Activated naive CD8-positive, alpha-beta T cell (primary cell): ENCODE measurements at regions not wholly inside any gene's neighbourhood (a gene's known extent, or its start where the extent isn't known, plus 50 kb on each side); places are given as distances from the start of the nearest gene placed in this dataset.

Experiments
- H3K27ac Mint-ChIP-seq: one replicate; pipeline ENCODE4 v1.8.0; 2021; ENCODE audit warnings: mixed read lengths
- H3K27me3 Mint-ChIP-seq: one replicate; pipeline ENCODE4 v1.8.0; 2021; ENCODE audit warnings: mixed read lengths
- H3K36me3 Mint-ChIP-seq: one replicate; pipeline ENCODE4 v1.8.0; 2021; ENCODE audit warnings: mixed read lengths
- H3K4me1 Mint-ChIP-seq: one replicate; pipeline ENCODE4 v1.8.0; 2021; ENCODE audit warnings: low read depth, mixed read lengths
- H3K4me3 Mint-ChIP-seq: one replicate; pipeline ENCODE4 v1.8.0; 2021; ENCODE audit warnings: mild to moderate bottlenecking, mixed read lengths
- H3K9me3 Mint-ChIP-seq: one replicate; pipeline ENCODE4 v1.8.0; 2021; ENCODE audit warnings: low read depth, mixed read lengths

GRCh38 chr10:3016016-3016415 lies 51.3 kb upstream of the PFKP start:
- H3K9me3 Mint-ChIP-seq: no peaks in the 10 kb centered on the region
- no peaks in the 10 kb centered on the region for H3K4me1 Mint-ChIP-seq
- H3K27ac Mint-ChIP-seq: no peak overlapping the region
- no peak overlapping the region for H3K4me3 Mint-ChIP-seq
- H3K27me3 Mint-ChIP-seq: peaks cover 11% of the 10 kb centered on the region
- H3K36me3 Mint-ChIP-seq: no peaks in the 10 kb centered on the region

GRCh38 chr10:3014968-3015367 lies 52.4 kb upstream of the PFKP start:
- H3K27me3 Mint-ChIP-seq: peaks cover 12% of the 10 kb centered on the region
- no peaks in the 10 kb centered on the region for H3K4me1 Mint-ChIP-seq
- no peaks in the 10 kb centered on the region for H3K36me3 Mint-ChIP-seq

GRCh38 chr10:3012223-3012622 lies 55.1 kb upstream of the PFKP start:
- Mint-ChIP-seq H3K27me3 (peaks cover 24% of the 10 kb centered on the region), H3K4me1 (no peaks in the 10 kb centered on the region), H3K4me3 (no peak overlapping the region), H3K36me3 (no peaks in the 10 kb centered on the region), H3K27ac (no peak overlapping the region), H3K9me3 (no peaks in the 10 kb centered on the region)

More at GRCh38 chr10:3014968-3015367, 52.4 kb upstream of the PFKP start:
- Mint-ChIP-seq H3K4me3 (no peak overlapping the region), H3K27ac (no peak overlapping the region), H3K9me3 (no peaks in the 10 kb centered on the region)

- Mint-ChIP-seq H3K4me1 (no peaks in the 10 kb centered on the region), H3K4me3 (no peak overlapping the region), H3K27ac (no peak overlapping the region), H3K27me3 (peaks cover 26% of the 10 kb centered on the region), H3K36me3 (no peaks in the 10 kb centered on the region), H3K9me3 (no peaks in the 10 kb centered on the region)
Observed at GRCh38 chr10:3010816-3011460, 56.4 kb upstream of the PFKP start.

DNA sequence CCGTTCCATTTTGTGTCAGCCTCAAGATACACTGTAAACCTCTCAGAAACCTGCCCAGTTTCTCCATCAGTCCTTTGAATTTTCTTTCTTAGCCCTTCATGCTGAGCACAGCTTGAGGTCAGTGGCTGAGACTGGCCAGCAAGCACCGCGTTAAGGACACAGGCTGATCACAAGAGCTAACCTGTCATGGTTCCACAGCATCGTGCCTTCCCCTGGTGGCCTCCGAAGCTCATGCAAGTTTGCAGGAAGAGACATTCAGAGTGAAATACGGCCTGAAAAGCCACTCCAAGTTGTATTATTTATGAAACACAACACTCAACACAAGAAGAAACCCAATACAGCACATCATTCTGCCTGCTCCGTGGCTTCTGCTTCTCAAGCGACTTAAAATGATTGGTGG lies 57.0 kb upstream of the PFKP start:
- no peaks in the 10 kb centered on the region for H3K4me1 Mint-ChIP-seq
- H3K9me3 Mint-ChIP-seq: no peaks in the 10 kb centered on the region
- no peak overlapping the region for H3K4me3 Mint-ChIP-seq
- H3K27me3 Mint-ChIP-seq: peaks cover 27% of the 10 kb centered on the region
- no peaks in the 10 kb centered on the region for H3K36me3 Mint-ChIP-seq
- H3K27ac Mint-ChIP-seq: no peak overlapping the region

DNA sequence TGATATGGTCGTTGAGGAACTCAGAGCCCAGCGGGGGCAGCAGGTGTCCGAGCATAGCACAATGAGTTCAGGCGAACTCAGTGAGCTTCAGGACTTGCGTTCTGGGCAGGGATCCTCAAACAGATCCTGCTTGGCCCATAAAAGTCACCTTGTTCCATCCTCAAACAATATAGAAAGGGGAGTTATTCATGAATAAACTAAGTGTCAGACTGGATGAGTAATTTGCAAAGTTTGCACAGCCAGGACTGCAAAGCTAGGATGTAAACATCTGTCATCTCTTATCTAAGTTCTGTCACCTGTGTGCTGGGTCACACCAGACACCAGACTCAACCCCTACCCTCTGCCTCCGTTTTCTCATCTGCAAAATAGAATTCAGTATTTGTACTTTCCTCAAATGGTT lies 58.0 kb upstream of the PFKP start:
- Mint-ChIP-seq H3K36me3 (no peaks in the 10 kb centered on the region), H3K9me3 (no peaks in the 10 kb centered on the region), H3K4me3 (no peak overlapping the region), H3K4me1 (no peaks in the 10 kb centered on the region), H3K27me3 (peaks cover 29% of the 10 kb centered on the region), H3K27ac (no peak overlapping the region)

DNA sequence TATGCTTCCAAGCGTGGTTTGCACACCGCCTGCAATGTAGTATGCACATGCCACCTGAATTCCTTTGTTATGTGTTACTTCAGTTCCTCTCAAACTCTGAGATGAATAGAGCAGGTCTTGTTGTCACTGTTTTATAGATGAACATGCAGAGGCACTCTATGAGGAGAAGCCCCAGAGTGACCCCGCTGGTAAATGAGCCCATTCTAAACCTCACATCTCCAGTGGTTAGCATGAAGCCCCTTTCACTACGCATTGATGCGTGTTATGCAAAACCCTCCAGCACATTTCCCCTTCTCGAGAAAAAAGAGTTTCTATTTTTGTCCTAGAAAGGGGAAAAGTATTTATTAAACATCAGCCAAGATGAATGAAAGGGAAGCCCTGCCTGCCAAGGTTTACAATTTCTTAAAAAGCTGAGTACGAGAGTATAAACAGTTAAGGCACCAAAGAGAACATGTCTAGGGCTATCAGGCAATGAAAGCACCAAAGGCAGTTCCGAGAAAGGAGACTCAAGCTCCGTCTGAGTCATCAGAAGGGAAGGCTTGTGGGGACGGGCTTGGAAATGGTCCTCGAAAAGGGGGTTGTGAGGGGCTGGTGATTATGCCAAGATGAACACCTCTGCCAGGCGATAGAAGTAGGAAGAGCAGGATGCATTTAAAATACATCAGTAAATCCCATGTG lies 58.7 kb upstream of the PFKP start:
- Mint-ChIP-seq H3K4me1 (no peaks in the 10 kb centered on the region), H3K9me3 (no peaks in the 10 kb centered on the region), H3K36me3 (no peaks in the 10 kb centered on the region), H3K27me3 (peaks cover 31% of the 10 kb centered on the region), H3K27ac (no peak overlapping the region), H3K4me3 (no peak overlapping the region)

DNA sequence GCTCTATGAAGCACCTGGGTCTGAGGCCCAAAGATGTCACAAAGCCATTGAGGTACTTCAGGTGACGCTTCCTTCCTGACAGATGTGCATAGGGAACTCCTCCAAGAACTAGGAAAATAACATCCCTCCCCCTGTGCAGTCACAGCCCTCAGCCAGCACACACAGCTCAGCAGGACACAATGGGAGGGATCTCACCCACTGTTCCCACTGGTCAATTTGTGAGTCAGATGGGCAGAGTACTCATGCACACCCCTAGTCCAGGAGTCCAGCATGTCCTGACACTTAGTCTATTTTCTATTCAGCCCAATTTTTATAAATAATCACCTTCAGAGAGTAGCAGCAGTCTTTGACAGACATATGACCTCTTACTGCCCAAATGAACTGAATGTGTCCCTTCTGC lies 60.7 kb upstream of the PFKP start:
- Mint-ChIP-seq H3K4me1 (no peaks in the 10 kb centered on the region), H3K9me3 (no peaks in the 10 kb centered on the region), H3K27me3 (peaks cover 20% of the 10 kb centered on the region), H3K27ac (no peak overlapping the region), H3K4me3 (no peak overlapping the region), H3K36me3 (no peaks in the 10 kb centered on the region)

- no peaks in the 10 kb centered on the region for H3K9me3 Mint-ChIP-seq
- peaks cover 20% of the 10 kb centered on the region for H3K27me3 Mint-ChIP-seq
- no peak overlapping the region for H3K27ac Mint-ChIP-seq
- H3K4me1 Mint-ChIP-seq: no peaks in the 10 kb centered on the region
- H3K36me3 Mint-ChIP-seq: no peaks in the 10 kb centered on the region
- H3K4me3 Mint-ChIP-seq: no peak overlapping the region
Observed at GRCh38 chr10:3006093-3006492, 61.3 kb upstream of the PFKP start.

DNA sequence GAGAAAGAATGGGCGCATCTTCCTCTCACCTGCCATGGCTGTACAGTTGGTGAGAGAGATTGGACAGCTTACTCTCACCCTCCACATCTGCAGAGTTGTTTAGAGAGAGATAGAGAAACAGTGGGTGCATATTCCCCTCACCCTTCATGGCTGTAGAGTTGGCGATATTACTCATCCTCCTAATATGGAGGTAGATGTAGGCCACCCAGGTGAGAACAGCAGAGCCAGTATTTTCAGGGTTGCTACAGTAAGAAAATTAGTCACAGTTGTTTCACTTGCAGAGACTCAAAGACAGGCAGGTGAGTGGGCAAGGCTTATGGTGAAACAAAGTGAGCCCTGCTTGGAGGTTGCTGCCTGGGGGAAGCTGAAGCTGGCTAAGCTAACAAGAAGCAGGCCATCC lies 65.0 kb upstream of the PFKP start:
- Mint-ChIP-seq H3K4me1 (no peaks in the 10 kb centered on the region), H3K4me3 (no peak overlapping the region), H3K27me3 (peaks cover 8% of the 10 kb centered on the region), H3K27ac (peak overlapping the region; percentile 3), H3K9me3 (no peaks in the 10 kb centered on the region), H3K36me3 (no peaks in the 10 kb centered on the region)

GRCh38 chr10:3000048-3000447 lies 67.3 kb upstream of the PFKP start:
- H3K4me1 Mint-ChIP-seq: no peaks in the 10 kb centered on the region
- H3K27me3 Mint-ChIP-seq: peaks cover 5% of the 10 kb centered on the region
- H3K27ac Mint-ChIP-seq: no peak overlapping the region
- H3K9me3 Mint-ChIP-seq: no peaks in the 10 kb centered on the region
- no peaks in the 10 kb centered on the region for H3K36me3 Mint-ChIP-seq
- H3K4me3 Mint-ChIP-seq: no peak overlapping the region

- Mint-ChIP-seq H3K4me1 (no peaks in the 10 kb centered on the region), H3K36me3 (no peaks in the 10 kb centered on the region)
Observed at GRCh38 chr10:2994221-2994961, 73.0 kb upstream of the PFKP start.

GRCh38 chr10:2993636-2994035 lies 73.7 kb upstream of the PFKP start:
- Mint-ChIP-seq H3K9me3 (no peaks in the 10 kb centered on the region), H3K4me3 (no peak overlapping the region), H3K36me3 (no peaks in the 10 kb centered on the region), H3K4me1 (no peaks in the 10 kb centered on the region), H3K27ac (no peak overlapping the region), H3K27me3 (peaks cover 11% of the 10 kb centered on the region)

More at GRCh38 chr10:2994221-2994961, 73.0 kb upstream of the PFKP start:
- Mint-ChIP-seq H3K27ac (no peak overlapping the region), H3K27me3 (peaks cover 6% of the 10 kb centered on the region), H3K4me3 (no peak overlapping the region), H3K9me3 (no peaks in the 10 kb centered on the region)

GRCh38 chr10:2992401-2993198 lies 74.7 kb upstream of the PFKP start:
- peaks cover 12% of the 10 kb centered on the region for H3K27me3 Mint-ChIP-seq

DNA sequence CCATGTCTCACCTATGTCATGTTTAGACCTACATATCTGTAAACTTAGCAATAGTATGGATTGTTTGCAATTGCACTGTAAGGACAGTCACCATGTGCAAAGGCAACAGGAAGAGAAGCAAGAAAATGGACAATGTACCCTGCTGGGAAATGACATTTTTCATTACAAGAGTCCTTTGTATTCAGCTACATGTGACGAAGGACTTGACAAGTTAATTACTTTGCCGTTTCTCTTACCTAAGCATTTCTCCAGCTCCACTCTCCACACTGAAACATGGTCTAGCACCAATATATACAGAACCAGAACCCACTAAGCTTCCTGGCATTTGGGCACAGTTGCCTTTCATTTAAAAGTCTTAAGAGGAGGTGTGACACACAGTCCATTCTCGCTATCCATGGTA lies 76.6 kb upstream of the PFKP start:
- Mint-ChIP-seq H3K4me3 (no peak overlapping the region), H3K27ac (no peak overlapping the region), H3K27me3 (peaks cover 17% of the 10 kb centered on the region), H3K4me1 (peaks cover 6% of the 10 kb centered on the region), H3K36me3 (no peaks in the 10 kb centered on the region), H3K9me3 (no peaks in the 10 kb centered on the region)

More at GRCh38 chr10:2992401-2993198, 74.7 kb upstream of the PFKP start:
- H3K4me3 Mint-ChIP-seq: no peak overlapping the region
- no peak overlapping the region for H3K27ac Mint-ChIP-seq
- H3K9me3 Mint-ChIP-seq: no peaks in the 10 kb centered on the region
- H3K4me1 Mint-ChIP-seq: no peaks in the 10 kb centered on the region
- no peaks in the 10 kb centered on the region for H3K36me3 Mint-ChIP-seq
